ENCODE measurements at regions not wholly inside any gene's neighbourhood (a gene's known extent, or its start where the extent isn't known, plus 50 kb on each side); places are given as distances from the start of the nearest gene placed in this dataset.

DNA sequence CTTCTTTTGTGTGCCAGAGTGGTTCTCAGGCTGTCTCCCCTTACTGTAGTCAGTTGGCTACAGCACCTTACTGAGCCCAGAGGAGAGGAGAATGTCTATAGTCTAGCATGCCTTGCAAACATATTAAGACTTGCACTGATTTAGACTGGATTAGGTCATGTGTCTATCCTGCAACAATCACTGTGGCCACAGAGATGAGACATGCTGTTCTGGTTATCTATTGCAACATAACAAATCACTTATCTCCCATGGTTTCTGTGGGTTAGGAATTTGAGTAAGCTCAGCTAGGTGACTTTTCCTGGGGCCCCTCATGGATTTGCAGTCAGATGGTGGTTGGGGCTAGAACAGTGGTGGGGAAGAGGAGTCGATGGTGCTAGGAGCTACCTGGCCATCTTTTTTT, 261.3 kb downstream of the SOD2 start:
- no peak for TF ChIP-seq SIN3A (IDR thresholded peaks at IDR 0.05; ENCODE audit: borderline replicate concordance, insufficient read depth, low read length)
- no peak for TF ChIP-seq TAF1 (IDR thresholded peaks at IDR 0.05; ENCODE audit: borderline replicate concordance, insufficient read depth, low read length)
